Uterus (tissue), 2 donors: ENCODE measurements at regions not wholly inside any gene's neighbourhood (a gene's known extent, or its start where the extent isn't known, plus 50 kb on each side); places are given as distances from the start of the nearest gene placed in this dataset.

ENCODE experiments used
- POLR2A ChIP-seq, 2 donors: fragments of 450-650 bp; IDR thresholded peaks; one replicate each; pipeline ENCODE4 v1.6.1; 2016; ENCODE audit warnings: antibody characterized with exemption in 2 of 2, mild to moderate bottlenecking in 1 of 2, moderate library complexity in 1 of 2
- TF ChIP-seq, protein P1 (sequence below), 4 experiments: fragments of 200-600 bp in 2 of 4; fragments of 450-650 bp in 2 of 4; sonication (generic) in 2 of 4; IDR thresholded peaks; one replicate each; pipeline ENCODE4 v1.5.1; 2016 to 2019; ENCODE audit warnings: antibody characterized with exemption in 4 of 4, mild to moderate bottlenecking in 2 of 4, moderate library complexity in 1 of 4

- TF ChIP-seq, protein P1, sequence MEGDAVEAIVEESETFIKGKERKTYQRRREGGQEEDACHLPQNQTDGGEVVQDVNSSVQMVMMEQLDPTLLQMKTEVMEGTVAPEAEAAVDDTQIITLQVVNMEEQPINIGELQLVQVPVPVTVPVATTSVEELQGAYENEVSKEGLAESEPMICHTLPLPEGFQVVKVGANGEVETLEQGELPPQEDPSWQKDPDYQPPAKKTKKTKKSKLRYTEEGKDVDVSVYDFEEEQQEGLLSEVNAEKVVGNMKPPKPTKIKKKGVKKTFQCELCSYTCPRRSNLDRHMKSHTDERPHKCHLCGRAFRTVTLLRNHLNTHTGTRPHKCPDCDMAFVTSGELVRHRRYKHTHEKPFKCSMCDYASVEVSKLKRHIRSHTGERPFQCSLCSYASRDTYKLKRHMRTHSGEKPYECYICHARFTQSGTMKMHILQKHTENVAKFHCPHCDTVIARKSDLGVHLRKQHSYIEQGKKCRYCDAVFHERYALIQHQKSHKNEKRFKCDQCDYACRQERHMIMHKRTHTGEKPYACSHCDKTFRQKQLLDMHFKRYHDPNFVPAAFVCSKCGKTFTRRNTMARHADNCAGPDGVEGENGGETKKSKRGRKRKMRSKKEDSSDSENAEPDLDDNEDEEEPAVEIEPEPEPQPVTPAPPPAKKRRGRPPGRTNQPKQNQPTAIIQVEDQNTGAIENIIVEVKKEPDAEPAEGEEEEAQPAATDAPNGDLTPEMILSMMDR (IDR thresholded peaks at IDR 0.05) = no peak
- no peak for TF ChIP-seq POLR2A (IDR thresholded peaks at IDR 0.05)
Measured at GRCh38 chr6:167655174-167655821, 171.4 kb upstream of the AFDN start.
